GM23338 (cell line): ENCODE measurements at regions not wholly inside any gene's neighbourhood (a gene's known extent, or its start where the extent isn't known, plus 50 kb on each side); places are given as distances from the start of the nearest gene placed in this dataset.

Source experiments
- ATAC-seq: fragments of 200-7000 bp; cut with Tn5 transposase; 3 replicates; pipeline ENCODE4 v1.9.1; 2020
- DNase-seq: peaks from one replicate; pipeline ENCODE4 v3.0.0-alpha.2; 2015; ENCODE audit warnings: low spot score
- H2AFZ ChIP-seq: fragments of 200-600 bp; sonication (generic); 2 replicates; pipeline ENCODE4 v1.8.0; 2016; ENCODE audit warnings: antibody characterized with exemption, mild to moderate bottlenecking, moderate library complexity
- H3F3A ChIP-seq: fragments of 200-600 bp; sonication (generic); replicated peaks from 2 replicates; pipeline ENCODE4 v1.8.0; 2017; ENCODE audit warnings: antibody characterized with exemption, mixed run types, low read depth
- H3K27ac ChIP-seq: fragments of 200-600 bp; sonication (generic); 2 replicates; pipeline ENCODE4 v1.6.1; 2016; ENCODE audit warnings: low read depth
- H3K27me3 ChIP-seq: fragments of 200-600 bp; sonication (generic); 2 replicates; pipeline ENCODE4 v1.8.0; 2016; ENCODE audit warnings: mild to moderate bottlenecking, mixed run types, moderate library complexity; ENCODE audit not compliant: insufficient read depth
- H3K36me3 ChIP-seq: fragments of 200-600 bp; sonication (generic); 2 replicates; pipeline ENCODE4 v1.8.0; 2016; ENCODE audit warnings: mild to moderate bottlenecking; ENCODE audit not compliant: insufficient read depth
- H3K4me1 ChIP-seq: fragments of 200-600 bp; sonication (generic); 2 replicates; pipeline ENCODE4 v1.8.0; 2016; ENCODE audit warnings: mild to moderate bottlenecking, moderate library complexity; ENCODE audit not compliant: insufficient read depth
- H3K4me2 ChIP-seq: fragments of 200-600 bp; sonication (generic); 2 replicates; pipeline ENCODE4 v1.7.1; 2017; ENCODE audit warnings: mixed run types
- H3K4me3 ChIP-seq: fragments of 200-600 bp; sonication (generic); 2 replicates; pipeline ENCODE4 v1.6.1; 2016; ENCODE audit warnings: mixed run types
- H3K79me2 ChIP-seq: fragments of 200-600 bp; sonication (generic); replicated peaks from 2 replicates; pipeline ENCODE4 v1.8.0; 2017; ENCODE audit warnings: mild to moderate bottlenecking; ENCODE audit not compliant: insufficient read depth
- H3K9me2 ChIP-seq: fragments of 200-600 bp; sonication (generic); 2 replicates; pipeline ENCODE4 v1.8.0; 2017; ENCODE audit not compliant: insufficient read depth
- H4K20me1 ChIP-seq: fragments of 200-600 bp; sonication (generic); replicated peaks from 2 replicates; pipeline ENCODE4 v1.8.0; 2017; ENCODE audit warnings: mild to moderate bottlenecking; ENCODE audit not compliant: insufficient read depth
- H3K27ac Mint-ChIP-seq: 2 replicates; pipeline ENCODE4 v1.8.0; 2020; ENCODE audit warnings: inconsistent platforms, mild to moderate bottlenecking, moderate library complexity, mixed read lengths
- H3K27me3 Mint-ChIP-seq: 3 replicates; pipeline ENCODE4 v1.8.0; 2022; ENCODE audit warnings: low read depth, mild to moderate bottlenecking, moderate library complexity, mixed read lengths, inconsistent platforms; ENCODE audit not compliant: insufficient read depth, poor library complexity
- H3K36me3 Mint-ChIP-seq: 3 replicates; pipeline ENCODE4 v1.8.0; 2021; ENCODE audit warnings: low read depth, mild to moderate bottlenecking, inconsistent platforms, moderate library complexity, mixed read lengths
- H3K4me1 Mint-ChIP-seq: 3 replicates; pipeline ENCODE4 v1.8.0; 2020; ENCODE audit warnings: mild to moderate bottlenecking, inconsistent platforms, mixed read lengths
- H3K4me3 Mint-ChIP-seq: 3 replicates; pipeline ENCODE4 v1.8.0; 2021; ENCODE audit warnings: moderate library complexity, mild to moderate bottlenecking, inconsistent platforms, mixed read lengths
- H3K9me3 Mint-ChIP-seq: 3 replicates; pipeline ENCODE4 v1.8.0; 2020; ENCODE audit warnings: moderate library complexity, mild to moderate bottlenecking, inconsistent platforms, mixed read lengths
- EZH2 ChIP-seq: fragments of 200-600 bp; sonication (generic); IDR thresholded peaks from one replicate; pipeline ENCODE4 v1.8.0; 2017; ENCODE audit warnings: antibody characterized with exemption, mild to moderate bottlenecking, low read depth; ENCODE audit not compliant: unreplicated experiment
- NANOG ChIP-seq: IDR thresholded peaks from 2 replicates; pipeline ENCODE4 v1.6.1; 2016; ENCODE audit warnings: antibody characterized with exemption, borderline replicate concordance
- POLR2AphosphoS5 ChIP-seq: IDR thresholded peaks from 2 replicates; pipeline ENCODE4 v1.6.1; 2016; ENCODE audit warnings: antibody characterized with exemption, low read depth
- REST ChIP-seq: IDR thresholded peaks from one replicate; pipeline ENCODE4 v1.6.1; 2018; ENCODE audit warnings: antibody characterized with exemption; ENCODE audit not compliant: unreplicated experiment
- STAT1 ChIP-seq: IDR thresholded peaks from one replicate; pipeline ENCODE4 v1.6.1; 2016; ENCODE audit warnings: antibody characterized with exemption; ENCODE audit not compliant: unreplicated experiment
- ZNF331 ChIP-seq: fragments of 250-450 bp; sonication (Bioruptor Pico); IDR thresholded peaks from 2 replicates; pipeline ENCODE4 v1.5.0; 2020; ENCODE audit warnings: low read depth, mild to moderate bottlenecking, moderate library complexity
- TF ChIP-seq, protein P1 (sequence below): fragments of 250-450 bp; sonication (Bioruptor Pico); IDR thresholded peaks from 2 replicates; pipeline ENCODE4 v1.5.0; 2020; ENCODE audit warnings: mild to moderate bottlenecking, moderate library complexity

GRCh38 chr13:68719815-68720214 is 1387.8 kb upstream of the ATXN8OS start (continued):
- TF ChIP-seq, protein P1, sequence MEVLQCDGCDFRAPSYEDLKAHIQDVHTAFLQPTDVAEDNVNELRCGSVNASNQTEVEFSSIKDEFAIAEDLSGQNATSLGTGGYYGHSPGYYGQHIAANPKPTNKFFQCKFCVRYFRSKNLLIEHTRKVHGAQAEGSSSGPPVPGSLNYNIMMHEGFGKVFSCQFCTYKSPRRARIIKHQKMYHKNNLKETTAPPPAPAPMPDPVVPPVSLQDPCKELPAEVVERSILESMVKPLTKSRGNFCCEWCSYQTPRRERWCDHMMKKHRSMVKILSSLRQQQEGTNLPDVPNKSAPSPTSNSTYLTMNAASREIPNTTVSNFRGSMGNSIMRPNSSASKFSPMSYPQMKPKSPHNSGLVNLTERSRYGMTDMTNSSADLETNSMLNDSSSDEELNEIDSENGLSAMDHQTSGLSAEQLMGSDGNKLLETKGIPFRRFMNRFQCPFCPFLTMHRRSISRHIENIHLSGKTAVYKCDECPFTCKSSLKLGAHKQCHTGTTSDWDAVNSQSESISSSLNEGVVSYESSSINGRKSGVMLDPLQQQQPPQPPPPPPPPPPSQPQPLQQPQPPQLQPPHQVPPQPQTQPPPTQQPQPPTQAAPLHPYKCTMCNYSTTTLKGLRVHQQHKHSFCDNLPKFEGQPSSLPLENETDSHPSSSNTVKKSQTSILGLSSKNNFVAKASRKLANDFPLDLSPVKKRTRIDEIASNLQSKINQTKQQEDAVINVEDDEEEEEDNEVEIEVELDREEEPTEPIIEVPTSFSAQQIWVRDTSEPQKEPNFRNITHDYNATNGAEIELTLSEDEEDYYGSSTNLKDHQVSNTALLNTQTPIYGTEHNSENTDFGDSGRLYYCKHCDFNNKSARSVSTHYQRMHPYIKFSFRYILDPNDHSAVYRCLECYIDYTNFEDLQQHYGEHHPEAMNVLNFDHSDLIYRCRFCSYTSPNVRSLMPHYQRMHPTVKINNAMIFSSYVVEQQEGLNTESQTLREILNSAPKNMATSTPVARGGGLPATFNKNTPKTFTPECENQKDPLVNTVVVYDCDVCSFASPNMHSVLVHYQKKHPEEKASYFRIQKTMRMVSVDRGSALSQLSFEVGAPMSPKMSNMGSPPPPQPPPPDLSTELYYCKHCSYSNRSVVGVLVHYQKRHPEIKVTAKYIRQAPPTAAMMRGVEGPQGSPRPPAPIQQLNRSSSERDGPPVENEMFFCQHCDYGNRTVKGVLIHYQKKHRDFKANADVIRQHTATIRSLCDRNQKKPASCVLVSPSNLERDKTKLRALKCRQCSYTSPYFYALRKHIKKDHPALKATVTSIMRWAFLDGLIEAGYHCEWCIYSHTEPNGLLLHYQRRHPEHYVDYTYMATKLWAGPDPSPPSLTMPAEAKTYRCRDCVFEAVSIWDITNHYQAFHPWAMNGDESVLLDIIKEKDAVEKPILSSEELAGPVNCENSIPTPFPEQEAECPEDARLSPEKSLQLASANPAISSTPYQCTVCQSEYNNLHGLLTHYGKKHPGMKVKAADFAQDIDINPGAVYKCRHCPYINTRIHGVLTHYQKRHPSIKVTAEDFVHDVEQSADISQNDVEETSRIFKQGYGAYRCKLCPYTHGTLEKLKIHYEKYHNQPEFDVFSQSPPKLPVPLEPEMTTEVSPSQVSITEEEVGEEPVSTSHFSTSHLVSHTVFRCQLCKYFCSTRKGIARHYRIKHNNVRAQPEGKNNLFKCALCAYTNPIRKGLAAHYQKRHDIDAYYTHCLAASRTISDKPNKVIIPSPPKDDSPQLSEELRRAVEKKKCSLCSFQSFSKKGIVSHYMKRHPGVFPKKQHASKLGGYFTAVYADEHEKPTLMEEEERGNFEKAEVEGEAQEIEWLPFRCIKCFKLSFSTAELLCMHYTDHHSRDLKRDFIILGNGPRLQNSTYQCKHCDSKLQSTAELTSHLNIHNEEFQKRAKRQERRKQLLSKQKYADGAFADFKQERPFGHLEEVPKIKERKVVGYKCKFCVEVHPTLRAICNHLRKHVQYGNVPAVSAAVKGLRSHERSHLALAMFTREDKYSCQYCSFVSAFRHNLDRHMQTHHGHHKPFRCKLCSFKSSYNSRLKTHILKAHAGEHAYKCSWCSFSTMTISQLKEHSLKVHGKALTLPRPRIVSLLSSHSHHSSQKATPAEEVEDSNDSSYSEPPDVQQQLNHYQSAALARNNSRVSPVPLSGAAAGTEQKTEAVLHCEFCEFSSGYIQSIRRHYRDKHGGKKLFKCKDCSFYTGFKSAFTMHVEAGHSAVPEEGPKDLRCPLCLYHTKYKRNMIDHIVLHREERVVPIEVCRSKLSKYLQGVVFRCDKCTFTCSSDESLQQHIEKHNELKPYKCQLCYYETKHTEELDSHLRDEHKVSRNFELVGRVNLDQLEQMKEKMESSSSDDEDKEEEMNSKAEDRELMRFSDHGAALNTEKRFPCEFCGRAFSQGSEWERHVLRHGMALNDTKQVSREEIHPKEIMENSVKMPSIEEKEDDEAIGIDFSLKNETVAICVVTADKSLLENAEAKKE (CRISPR knock-in tag), result no peak
- TF ChIP-seq REST, result no peak

- Histone ChIP-seq H2AFZ (no peak overlapping the region), H4K20me1 (no peaks in the 10 kb centered on the region), H3K27me3 (no peaks in the 10 kb centered on the region), H3K4me1 (peaks cover 25% of the 10 kb centered on the region), H3K79me2 (no peaks in the 10 kb centered on the region), H3K36me3 (no peaks in the 10 kb centered on the region), H3K9me2 (no peaks in the 10 kb centered on the region), H3K27ac (no peak overlapping the region), H3K4me3 (no peak overlapping the region), H3F3A (no peaks in the 10 kb centered on the region), H3K4me2 (0 out of 2 replicates have a peak overlapping the region, but pooled peaks have one; percentile 4)
- H3K9me3 Mint-ChIP-seq, result no peaks in the 10 kb centered on the region
- no peaks in the 10 kb centered on the region for H3K36me3 Mint-ChIP-seq
- H3K27me3 Mint-ChIP-seq, result peaks cover 2% of the 10 kb centered on the region
- no peak overlapping the region for H3K27ac Mint-ChIP-seq
- TF ChIP-seq STAT1, result no peak
- TF ChIP-seq ZNF331, result no peak
- no peak for TF ChIP-seq EZH2
- TF ChIP-seq POLR2AphosphoS5, result no peak
- TF ChIP-seq NANOG, result no peak
- DNase-seq (no peak), ATAC-seq (peak; percentile 26)
- no peak overlapping the region for H3K4me3 Mint-ChIP-seq
- peaks cover 44% of the 10 kb centered on the region for H3K4me1 Mint-ChIP-seq
These were observed 1392.0 kb upstream of the ATXN8OS start for GRCh38 chr13:68715651-68716050.
